ENCODE measurements at regions not wholly inside any gene's neighbourhood (a gene's known extent, or its start where the extent isn't known, plus 50 kb on each side); places are given as distances from the start of the nearest gene placed in this dataset.

DNA sequence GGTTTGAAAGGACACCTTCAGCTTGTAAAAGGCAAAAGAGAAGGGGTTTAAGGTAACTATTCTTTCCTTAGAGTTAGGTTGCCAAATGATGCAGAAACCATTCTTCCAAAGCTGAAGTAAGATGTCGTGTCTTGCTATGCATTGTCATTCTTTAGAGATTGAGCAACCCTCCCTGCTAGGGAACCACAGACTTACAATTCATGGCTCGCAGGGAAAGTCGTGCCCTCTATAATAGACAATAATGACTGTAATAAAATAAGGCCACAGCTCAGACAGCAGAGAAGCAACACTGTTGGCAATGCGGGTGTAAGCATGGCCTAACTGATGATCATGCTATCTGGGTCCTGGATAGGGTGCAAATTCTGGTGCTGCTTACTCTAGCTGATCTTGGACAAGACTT lies 129.6 kb upstream of the CDH13 start:
- no peak for DNase-seq (ENCODE audit: low read depth)

DNA sequence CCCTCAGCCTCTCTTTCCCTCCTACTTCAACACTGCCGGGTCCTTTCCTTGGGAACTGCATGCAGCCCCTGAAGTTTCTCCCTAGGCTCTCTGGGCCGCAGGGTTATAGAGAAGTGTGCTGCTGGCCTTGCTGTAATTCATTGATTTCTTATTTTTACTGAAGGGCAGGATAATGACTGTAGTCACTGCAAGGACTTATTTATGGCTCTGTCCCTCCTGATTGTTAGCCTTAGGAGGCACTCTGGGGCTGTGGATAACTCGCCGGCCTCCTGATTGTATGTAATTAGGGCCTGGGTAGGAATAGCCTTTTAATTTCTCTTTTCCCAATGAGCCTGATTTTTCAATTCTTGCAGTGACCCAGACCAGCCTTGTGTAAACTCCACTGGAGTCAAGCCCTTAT lies 138.3 kb upstream of the CDH13 start:
- no peak for DNase-seq (ENCODE audit: low read depth)

DNA sequence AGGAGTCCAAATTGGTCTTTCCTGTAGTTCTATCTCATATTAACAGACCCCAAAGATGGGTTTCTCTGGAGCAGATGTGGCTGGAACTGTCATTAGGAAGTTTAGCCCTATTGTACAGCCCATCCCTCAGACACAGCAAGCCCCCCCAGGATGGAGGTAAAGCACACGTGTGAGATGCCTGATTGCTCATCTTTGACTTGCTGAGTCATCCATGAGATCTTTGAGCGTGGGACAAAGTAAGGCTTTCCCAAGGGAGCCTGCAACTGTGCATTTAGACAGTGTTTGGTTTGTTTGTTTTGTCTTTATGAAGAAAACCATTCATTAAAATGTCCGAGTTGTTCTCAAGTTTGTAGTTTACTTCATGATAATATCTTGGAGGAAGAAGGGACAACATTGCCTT lies 145.3 kb upstream of the CDH13 start:
- no peak for DNase-seq (ENCODE audit: low read depth)

DNA sequence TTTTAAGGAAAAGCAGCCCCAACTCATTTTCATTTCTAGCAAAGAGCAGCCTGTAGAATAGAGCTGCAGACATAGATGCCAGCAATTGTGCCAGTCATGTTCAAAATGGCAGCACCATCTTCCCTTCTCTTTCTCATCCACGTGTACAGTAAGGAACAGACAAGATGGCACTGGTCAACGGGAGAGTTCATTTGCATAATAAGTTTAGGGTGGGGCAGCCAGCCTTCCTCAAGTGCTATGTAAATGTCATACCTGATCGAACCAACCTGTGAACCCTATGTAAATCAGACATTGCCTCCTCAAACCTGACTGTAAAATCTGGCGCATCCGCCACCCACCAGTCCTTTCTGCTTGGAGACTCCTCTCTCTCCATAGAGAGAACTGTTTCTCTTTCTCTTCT lies 150.0 kb upstream of the CDH13 start:
- DNase-seq (ENCODE audit: low read depth): no peak

DNA sequence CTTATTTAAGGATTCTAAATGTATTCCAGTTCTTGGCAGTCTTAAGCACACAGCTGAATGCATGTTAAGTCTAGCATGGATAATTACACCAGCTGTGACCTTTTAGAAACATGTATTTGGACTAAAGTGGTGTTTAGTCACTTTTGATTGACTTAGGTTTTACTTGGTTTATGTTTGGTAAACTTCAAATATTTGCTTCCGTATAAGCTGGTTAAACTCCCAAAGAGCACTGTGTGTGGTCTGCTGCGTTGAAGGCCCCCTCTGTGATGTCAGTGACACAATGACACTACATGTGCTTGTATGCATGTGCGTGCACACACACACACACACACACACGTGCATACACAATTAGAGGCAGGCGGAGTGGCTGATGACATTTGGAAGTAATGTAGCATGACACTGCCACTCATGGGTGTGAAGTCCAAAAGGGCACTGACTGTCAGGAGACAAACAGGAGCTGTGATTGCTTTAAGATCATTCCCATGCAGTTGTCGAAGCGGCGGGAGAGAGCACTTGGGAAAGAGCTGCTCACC lies 156.1 kb upstream of the CDH13 start:
- no peak for DNase-seq (ENCODE audit: low read depth)

DNA sequence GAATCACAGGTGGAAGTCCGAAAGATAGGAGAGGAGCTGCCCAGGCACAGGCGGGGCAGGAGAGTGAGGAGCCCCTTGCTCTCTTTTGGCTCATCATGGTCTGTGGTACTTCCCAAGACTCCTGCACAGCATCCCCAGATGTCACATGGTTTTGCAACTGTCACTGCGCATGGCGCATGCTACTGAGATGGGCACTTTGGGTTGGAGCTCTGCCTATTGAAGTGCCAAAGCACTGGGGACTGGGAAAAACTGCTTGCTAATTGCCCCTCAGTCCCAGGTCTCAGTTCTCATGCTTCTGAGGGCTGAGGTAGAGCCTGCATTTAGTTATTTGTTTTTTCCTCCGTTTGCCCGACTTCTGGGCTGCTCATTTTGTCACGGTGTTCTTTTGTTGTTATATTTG lies 156.8 kb upstream of the CDH13 start:
- no peak for DNase-seq (ENCODE audit: low read depth)

DNA sequence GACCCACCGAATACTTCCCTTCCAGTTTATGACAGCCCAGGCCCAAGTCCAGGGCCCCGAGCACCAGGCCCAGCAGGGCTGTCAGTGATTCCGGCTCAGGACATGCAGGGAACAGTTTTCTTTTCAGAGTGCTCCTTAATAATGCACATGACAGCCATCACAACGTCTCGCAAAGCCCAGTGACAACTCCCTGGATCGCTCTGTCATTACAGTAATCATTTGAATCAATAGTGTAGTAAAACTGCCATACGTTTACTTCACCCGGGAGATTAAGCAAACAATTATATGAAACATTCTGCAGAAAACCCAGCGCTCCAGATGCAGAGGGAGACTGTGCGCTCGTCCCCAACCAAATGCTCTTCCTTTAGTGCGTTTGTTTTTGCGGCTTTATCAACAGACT lies 162.6 kb upstream of the CDH13 start:
- DNase-seq (ENCODE audit: low read depth): no peak

DNA sequence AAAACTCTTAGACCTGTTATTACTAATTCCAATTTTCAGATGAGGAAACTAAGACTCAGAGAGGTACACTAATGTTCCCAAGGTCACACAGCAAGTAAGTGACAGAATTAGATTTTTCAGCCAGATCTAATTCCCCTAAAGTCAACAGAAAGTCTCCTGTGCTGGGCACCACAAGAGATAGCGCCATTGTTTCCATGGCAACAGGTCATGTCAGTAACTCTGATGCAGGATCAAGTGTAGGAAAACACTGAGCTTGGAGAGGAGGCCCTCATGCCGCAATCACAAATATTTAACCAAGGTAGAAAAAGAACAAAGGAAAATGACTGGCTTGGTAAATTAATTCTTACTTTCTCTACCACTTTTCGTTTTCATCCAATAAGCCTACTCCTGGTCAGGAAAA lies 166.0 kb upstream of the CDH13 start:
- DNase-seq (ENCODE audit: low read depth): no peak

DNA sequence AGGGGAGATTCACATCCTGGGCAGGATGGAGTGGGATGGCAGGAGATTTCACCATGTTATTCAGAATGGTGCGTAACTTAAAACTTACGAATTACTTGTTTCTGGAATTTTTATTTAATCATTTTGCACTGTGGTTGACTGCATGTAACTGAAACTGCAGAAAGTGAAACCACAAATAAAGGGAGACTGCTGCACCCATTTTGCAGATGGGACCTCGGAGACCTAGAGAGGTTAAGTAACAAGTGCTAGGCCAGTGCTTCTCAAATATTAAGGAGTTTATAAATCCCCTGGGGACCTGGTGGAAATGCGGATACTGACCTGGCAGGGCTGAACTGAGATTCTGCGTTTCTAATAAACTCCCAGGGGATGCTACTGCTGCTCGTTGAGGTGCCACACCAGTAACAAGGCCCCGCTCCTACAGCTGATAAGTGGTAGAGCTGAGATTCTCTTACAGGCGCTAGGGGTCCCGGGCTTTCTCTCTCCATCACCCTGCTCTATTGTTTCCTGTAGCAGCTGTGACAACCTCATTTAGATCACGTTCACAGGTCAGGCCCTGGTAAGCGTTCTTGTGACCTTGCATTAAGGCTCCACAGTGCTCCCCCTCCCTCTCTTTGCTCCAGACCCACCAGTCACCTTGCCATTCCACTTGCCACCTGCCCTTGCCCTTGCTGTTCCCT lies 167.1 kb upstream of the CDH13 start:
- no peak for DNase-seq (ENCODE audit: low read depth)

DNA sequence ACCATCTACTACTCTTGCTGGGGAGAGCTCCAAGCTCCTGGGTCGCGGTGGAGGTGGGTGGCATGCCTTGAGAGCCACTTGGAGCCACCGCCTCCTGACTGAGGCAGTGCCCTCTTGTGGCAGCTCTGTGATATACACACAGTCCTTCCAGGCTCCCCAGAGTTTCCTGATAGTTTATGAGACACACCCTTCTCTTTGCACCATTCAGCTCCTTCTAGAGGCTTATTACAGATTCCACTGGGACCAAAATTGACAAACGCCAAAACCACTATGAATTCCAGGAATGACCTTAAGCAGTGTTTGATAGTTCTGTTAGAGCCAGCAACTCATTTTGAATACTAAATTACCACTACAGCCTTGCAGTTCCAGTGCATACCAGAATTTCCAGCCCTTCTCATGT lies 170.1 kb upstream of the CDH13 start:
- DNase-seq (ENCODE audit: low read depth): no peak

DNA sequence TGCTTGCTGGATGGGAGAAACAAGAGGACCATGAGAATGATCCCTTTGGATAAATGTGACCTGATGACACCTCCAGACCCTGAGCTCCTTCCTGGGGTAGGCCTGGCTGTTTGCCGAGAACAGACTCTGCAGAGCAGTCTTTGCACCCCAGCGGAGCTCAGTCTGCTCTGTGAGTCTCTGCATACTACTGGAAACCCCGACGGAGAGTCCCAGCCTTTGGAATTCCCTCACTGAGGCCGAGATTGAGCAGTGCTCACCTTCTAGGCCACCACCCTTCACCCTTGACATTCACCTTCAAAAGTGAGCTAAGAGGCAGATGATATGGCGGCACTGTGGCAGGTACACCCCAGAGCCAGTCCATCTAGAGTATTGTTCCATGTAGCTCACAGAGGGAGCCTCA lies 172.2 kb upstream of the CDH13 start:
- DNase-seq (ENCODE audit: low read depth): no peak

DNA sequence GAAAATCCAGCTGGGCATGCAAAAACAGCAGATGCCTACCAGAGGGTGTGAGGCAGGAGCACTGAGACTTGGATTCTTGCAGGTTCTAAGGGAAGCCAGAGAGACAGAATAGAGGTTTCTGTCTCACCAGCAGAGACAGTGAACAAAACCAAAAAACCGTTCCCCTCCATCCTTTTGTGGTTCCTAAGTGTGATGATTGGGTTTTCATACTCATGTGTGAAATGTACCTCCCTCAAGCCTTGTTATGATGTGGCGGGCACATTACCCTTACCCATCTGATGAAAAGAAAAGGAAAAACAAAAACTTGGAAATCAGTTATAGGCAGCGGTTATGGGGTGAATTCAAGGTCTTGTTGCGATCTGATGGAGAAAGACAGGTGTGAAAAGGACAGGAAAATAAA lies 172.6 kb upstream of the CDH13 start:
- DNase-seq (ENCODE audit: low read depth): no peak

DNA sequence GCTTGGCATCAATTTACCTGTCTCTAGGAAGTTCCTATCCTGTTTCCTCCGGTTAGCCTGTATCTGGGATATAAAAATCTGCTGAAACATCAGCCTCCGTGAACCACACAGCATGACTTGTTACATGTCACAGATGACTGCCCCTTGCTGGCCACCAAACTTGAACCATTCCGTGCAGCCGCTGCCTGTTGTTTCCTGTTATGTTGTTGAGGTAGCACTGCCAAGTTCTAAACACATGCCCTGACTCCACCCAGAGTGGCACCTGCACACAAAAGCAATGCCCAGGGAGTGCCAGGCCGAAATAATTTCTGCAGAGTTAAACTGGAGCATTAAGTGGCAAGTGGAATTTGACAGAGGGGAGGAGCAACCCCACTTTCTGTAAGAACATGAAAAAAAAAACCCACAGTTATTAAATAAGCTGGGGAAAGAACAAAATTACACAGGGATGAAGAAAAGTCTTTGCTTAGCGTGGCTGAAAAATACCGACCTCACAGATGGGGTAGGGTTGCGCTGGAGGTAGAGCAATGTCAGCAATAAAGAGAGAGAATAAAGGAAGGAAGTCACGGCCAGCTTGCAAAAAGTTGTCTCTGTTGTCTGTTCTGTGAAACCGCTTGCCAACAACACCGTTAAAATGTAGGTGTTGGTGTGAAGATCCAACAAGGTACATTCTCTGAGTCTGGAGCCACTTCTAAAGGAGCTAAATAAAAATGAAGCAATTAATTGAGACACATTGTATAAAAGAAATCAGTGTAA lies 174.6 kb upstream of the CDH13 start:
- no peak for DNase-seq (ENCODE audit: low read depth)

DNA sequence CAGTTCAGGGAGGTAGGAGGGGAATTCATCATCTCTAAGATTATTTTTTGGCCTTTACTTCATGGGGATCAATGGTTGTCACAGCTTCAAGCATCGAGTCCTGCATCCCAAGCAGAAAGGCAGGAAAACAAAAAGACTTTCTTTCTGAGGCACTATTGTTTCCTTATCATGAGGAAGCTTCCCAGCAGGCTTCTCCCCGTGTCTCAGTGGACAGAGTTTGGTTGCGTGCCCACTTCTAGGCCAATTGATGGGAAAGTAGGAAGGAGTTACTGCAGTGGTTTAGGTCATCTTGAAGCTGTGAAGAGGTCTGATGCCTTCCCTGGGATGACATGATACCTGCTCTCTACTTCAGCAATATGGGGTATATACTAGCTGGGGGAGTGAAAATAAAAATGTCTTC lies 175.3 kb upstream of the CDH13 start:
- DNase-seq (ENCODE audit: low read depth): no peak

DNA sequence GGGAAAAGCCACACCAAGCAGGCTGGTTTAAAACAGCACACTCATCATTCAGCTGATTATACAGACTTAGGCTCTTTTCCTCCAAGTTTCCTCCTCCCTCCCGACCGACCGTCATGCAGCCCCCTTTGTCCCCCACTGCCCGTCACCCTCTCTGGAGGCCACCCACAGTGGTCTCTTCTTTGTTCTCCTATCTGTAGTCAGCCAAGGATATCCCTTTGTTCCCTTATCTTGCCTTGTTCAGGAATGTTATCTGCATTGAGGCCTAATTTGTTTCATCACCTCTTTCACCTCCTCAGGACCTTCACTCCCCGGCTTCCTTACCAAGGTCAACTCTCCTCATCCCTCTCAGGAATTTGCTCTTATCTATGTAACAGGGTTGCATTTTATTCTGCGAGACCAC lies 186.4 kb upstream of the CDH13 start:
- no peak for DNase-seq (ENCODE audit: low read depth)

DNA sequence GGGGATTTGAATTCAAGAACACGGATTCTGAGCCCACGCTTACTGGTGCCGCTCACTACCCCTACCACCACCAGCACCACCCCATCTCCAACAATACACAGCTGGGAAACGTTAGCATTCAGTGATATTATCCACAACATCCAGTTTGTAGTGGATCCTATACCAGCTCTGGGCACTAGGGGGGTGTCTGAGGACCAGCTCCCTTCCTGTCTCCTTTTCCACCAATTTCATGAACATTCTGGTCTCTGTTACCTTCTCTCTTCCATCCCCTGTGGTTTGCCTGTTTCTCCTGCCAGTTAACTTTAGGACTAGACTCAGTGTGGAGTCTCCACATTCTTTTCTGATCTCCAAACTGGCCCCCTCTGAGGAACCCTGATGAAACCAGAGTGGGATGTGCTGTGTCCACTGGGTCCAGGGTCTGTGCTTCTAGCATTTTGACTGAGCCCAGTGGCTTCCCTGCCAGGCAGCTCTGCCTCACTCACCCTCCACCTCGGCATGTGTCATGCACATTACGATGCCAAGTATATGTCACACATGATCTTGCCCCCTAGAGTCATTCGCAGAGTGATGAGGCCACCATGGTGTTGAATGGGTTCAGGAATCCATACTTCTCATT lies 187.0 kb upstream of the CDH13 start:
- no peak for DNase-seq (ENCODE audit: low read depth)

DNA sequence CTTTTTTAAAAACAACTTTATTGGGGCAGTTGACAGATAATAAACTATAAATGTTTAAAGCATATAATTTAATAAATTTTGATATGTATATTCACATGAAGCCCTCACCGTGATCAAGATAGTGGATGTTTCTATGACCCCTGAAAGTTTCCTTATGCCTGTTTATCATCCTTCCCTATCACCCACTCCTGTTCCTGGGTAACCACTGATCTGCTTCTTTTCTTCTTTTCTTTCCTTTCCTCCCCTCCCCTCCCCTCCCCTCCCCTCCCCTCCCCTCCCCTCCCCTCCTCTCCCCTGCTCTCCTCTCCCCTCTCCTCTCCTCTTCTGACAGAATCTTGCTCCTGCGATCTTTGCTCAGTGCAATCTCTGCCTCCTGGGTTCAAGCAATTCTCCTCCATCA lies 193.7 kb upstream of the CDH13 start:
- DNase-seq (ENCODE audit: low read depth): no peak

DNA sequence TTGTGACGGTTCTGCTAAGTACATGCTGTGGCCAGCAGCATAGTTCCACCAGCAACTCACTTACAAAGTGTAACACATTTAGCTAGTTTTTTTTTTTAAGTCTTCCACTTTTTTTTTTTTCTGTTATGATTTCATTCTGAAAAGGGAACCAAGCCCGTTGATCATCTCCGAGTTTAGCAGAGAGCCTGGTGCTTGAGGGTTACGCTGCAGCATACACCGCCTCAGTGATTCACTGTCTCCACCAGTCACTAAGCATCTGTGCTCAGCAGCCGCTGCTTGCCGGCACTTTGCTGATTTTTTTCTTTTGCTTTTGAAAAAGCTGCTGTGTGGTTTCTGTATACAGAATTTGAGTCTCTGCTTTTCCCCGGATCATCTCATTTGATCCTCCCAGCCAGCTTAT lies 194.5 kb upstream of the CDH13 start:
- no peak for DNase-seq (ENCODE audit: low read depth)

DNA sequence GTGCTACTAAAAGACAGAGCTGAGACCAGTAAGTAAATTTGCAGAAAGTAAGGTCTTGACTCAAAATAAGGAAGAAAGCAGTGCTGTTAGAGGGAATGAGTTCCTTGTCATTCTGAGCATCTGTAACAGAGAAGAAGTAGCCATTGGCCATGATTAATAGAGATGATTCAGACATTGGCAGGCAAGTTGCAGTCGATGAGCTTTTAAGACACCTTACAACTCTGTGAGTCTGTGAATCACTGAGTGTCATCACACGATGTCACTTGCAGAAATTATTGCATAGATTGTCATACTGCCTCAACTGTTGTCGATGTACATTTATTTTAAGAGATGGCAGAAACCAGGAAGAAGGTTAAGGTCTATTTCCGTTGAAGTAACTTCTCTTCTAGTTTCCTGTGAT lies 201.1 kb upstream of the CDH13 start:
- DNase-seq (ENCODE audit: low read depth): no peak

DNA sequence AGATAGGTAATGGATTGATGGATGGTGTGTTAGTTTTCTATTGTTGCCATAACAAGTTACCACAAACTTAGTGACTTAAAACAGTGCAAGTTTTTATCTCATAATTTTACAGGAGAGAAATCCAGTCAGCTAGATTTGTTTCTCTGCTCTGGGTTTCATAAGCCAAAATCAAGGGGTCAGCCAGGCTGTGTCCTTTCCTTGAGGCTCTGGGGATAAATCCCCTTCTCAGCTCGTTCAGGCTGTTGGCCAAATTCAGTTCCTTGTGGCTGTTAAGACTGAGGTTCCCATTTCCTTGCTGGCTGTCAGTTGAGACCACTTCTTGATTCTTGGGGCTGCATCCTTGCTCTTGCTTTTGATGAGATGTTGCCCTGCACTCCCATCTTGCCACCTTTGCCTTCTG lies 204.9 kb upstream of the CDH13 start:
- no peak for DNase-seq (ENCODE audit: low read depth)

DNA sequence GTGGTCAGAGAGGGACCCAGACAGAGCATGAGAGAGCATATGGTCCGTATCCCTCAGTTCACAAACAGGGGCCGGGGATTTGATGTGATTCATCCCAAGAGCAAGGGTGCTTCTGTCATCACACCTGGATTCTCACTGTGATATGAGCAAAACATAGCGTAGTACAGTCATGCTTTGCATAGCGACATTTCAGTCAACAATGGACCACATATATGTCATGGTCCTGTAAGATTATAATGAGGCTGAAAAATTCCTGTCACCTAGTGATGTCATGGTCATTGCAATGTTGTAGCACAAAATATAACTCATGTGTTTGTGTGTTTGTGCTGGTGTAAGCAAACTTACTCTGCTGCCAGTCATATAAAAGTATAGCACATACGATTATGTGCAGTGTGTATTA lies 207.4 kb upstream of the CDH13 start:
- DNase-seq (ENCODE audit: low read depth): no peak

DNA sequence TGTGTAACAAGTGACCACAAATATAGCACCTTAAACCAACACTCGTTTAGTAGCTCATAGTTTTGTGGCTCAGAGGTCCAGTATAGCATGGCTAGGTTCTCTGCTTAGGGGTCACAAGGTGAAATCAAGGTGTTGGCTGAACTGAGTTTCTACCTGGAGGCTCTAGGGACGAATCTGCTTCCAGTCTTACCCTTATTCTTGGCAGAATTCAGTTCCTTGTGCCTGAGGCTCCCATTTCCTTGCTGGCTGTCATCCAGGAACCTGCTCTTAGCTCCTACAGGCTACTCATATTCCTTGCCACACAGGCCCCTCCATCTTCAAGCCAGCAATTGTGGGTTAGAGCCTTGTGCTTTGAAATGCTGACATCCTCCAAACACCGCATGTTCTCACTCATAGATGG lies 212.3 kb upstream of the CDH13 start:
- DNase-seq (ENCODE audit: low read depth): no peak

DNA sequence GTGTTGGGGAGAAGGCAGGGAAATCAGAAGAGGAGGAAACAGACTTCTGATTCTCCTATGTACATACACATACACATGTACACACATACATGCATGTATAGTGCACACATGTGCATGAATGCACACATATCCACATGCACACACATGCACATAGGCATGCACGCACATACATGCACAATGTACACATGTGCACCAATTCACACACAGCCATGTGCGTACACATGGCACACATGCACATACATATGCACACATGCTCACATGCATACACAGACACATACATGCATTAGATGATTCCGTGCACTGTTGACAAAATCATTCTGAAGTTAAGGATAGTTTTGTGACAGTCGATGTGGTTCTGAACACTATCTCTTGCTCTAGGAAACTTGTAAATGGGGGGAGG lies 214.0 kb upstream of the CDH13 start:
- no peak for DNase-seq (ENCODE audit: low read depth)

DNA sequence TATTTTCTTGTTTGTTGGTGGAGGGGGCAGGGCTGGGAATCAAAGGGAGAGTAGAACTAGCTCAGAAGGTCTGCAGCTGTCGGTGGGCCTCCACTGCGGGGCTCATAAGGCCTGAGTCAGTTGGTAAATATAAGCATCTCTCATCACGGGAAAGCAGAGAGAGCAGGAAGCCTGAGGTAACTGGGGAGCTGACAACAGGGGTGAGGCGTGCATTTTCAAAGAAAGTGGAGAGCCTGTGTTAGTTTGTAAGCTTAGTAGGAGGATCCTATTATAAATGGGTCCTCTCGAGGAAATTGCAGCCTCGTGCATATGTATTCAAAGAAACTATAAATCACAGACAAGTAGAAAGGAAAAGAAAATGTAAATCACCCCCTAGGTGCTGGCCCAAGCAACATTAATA lies 221.0 kb upstream of the CDH13 start:
- DNase-seq (ENCODE audit: low read depth): no peak
